Peyer's patch (tissue), 4 donors: ENCODE measurements at regions not wholly inside any gene's neighbourhood (a gene's known extent, or its start where the extent isn't known, plus 50 kb on each side); places are given as distances from the start of the nearest gene placed in this dataset.

ENCODE experiments used
- CTCF ChIP-seq, 6 experiments: fragments of 450-650 bp in 4 of 6; fragments of 200-600 bp in 2 of 6; sonication (generic) in 1 of 6; IDR thresholded peaks; one replicate each; pipeline ENCODE4 v1.5.1; 2017 to 2019; ENCODE audit warnings: antibody characterized with exemption in 6 of 6, mild to moderate bottlenecking in 3 of 6, moderate library complexity in 1 of 6
- POLR2A ChIP-seq, 2 donors: fragments of 450-650 bp; IDR thresholded peaks; one replicate each; pipeline ENCODE4 v1.5.1; 2017; ENCODE audit warnings: antibody characterized with exemption in 2 of 2, mild to moderate bottlenecking in 2 of 2, moderate library complexity in 2 of 2

GRCh38 chr6:73942592-73943186 is 246.7 kb downstream of the CD109 start:
- TF ChIP-seq POLR2A (IDR thresholded peaks at IDR 0.05): no peak
- TF ChIP-seq CTCF (IDR thresholded peaks at IDR 0.05): no peak
